H9 (cell line): ENCODE measurements at regions not wholly inside any gene's neighbourhood (a gene's known extent, or its start where the extent isn't known, plus 50 kb on each side); places are given as distances from the start of the nearest gene placed in this dataset.

Source experiments
- DNase-seq: peaks from one replicate; pipeline ENCODE4 v3.0.0-alpha.2; 2017
- H2AFZ ChIP-seq: one replicate; pipeline ENCODE4 v1.6.1; 2013; ENCODE audit warnings: mild to moderate bottlenecking, low read length, control low read depth, moderate library complexity
- H2AK5ac ChIP-seq: 2 replicates; pipeline ENCODE4 v1.6.1; 2013; ENCODE audit warnings: low read length, control low read depth, mixed read lengths; ENCODE audit not compliant: insufficient read length
- H2BK120ac ChIP-seq: one replicate; pipeline ENCODE4 v1.6.1; 2013; ENCODE audit warnings: low read depth, mild to moderate bottlenecking, low read length, control low read depth, inconsistent platforms; ENCODE audit not compliant: poor library complexity, severe bottlenecking
- H2BK12ac ChIP-seq: 2 replicates; pipeline ENCODE4 v1.6.1; 2013; ENCODE audit warnings: low read length, control low read depth, mixed read lengths, low read depth; ENCODE audit not compliant: insufficient read length
- H2BK15ac ChIP-seq: 2 replicates; pipeline ENCODE4 v1.6.1; 2013; ENCODE audit warnings: low read depth, low read length, control low read depth
- H2BK20ac ChIP-seq: one replicate; pipeline ENCODE4 v1.6.1; 2013; ENCODE audit warnings: low read depth, mild to moderate bottlenecking, low read length, control low read depth, inconsistent platforms; ENCODE audit not compliant: poor library complexity, severe bottlenecking
- H2BK5ac ChIP-seq: 2 replicates; pipeline ENCODE4 v1.6.1; 2013; ENCODE audit warnings: low read length, control low read depth, mixed read lengths; ENCODE audit not compliant: insufficient read length
- H3K14ac ChIP-seq: 2 replicates; pipeline ENCODE4 v1.6.1; 2013; ENCODE audit warnings: low read length, control low read depth; ENCODE audit not compliant: insufficient read depth
- H3K18ac ChIP-seq: 2 replicates; pipeline ENCODE4 v1.6.1; 2013; ENCODE audit warnings: low read depth, mild to moderate bottlenecking, mixed read lengths, low read length, control low read depth; ENCODE audit not compliant: insufficient read length
- H3K23ac ChIP-seq: 2 replicates; pipeline ENCODE4 v1.6.1; 2013; ENCODE audit warnings: low read length, control low read depth, mixed read lengths, low read depth; ENCODE audit not compliant: insufficient read length
- H3K23me2 ChIP-seq: 2 replicates; pipeline ENCODE4 v1.6.1; 2013; ENCODE audit warnings: low read depth, mild to moderate bottlenecking, mixed read lengths, low read length, control low read depth; ENCODE audit not compliant: insufficient read length, poor library complexity, severe bottlenecking
- H3K27ac ChIP-seq: 2 replicates; pipeline ENCODE4 v1.5.1; 2013; ENCODE audit warnings: low read length, control low read depth, mixed read lengths, low read depth; ENCODE audit not compliant: insufficient read length
- H3K27me3 ChIP-seq: 2 replicates; pipeline ENCODE4 v1.6.1; 2013; ENCODE audit warnings: low read length, control low read depth, inconsistent platforms; ENCODE audit not compliant: insufficient read depth
- H3K4ac ChIP-seq: 2 replicates; pipeline ENCODE4 v1.6.1; 2013; ENCODE audit warnings: low read depth, mild to moderate bottlenecking, control low read depth, inconsistent platforms, low read length, moderate library complexity
- H3K4me1 ChIP-seq: 2 replicates; pipeline ENCODE4 v1.6.1; 2013; ENCODE audit warnings: low read length, control low read depth, inconsistent platforms; ENCODE audit not compliant: insufficient read depth
- H3K4me2 ChIP-seq: 2 replicates; pipeline ENCODE4 v1.6.1; 2013; ENCODE audit warnings: low read length, control low read depth, mixed read lengths; ENCODE audit not compliant: insufficient read length, insufficient read depth
- H3K56ac ChIP-seq: 2 replicates; pipeline ENCODE4 v1.6.1; 2013; ENCODE audit warnings: low read depth, mild to moderate bottlenecking, mixed read lengths, low read length, control low read depth; ENCODE audit not compliant: insufficient read length
- H3K79me1 ChIP-seq: 2 replicates; pipeline ENCODE4 v1.6.1; 2013; ENCODE audit warnings: low read depth, mild to moderate bottlenecking, moderate library complexity, low read length, control low read depth, inconsistent platforms; ENCODE audit not compliant: insufficient read depth, poor library complexity, severe bottlenecking
- H3K79me2 ChIP-seq: 2 replicates; pipeline ENCODE4 v1.6.1; 2013; ENCODE audit warnings: low read length, control low read depth, inconsistent platforms; ENCODE audit not compliant: insufficient read depth
- H3K9ac ChIP-seq: 2 replicates; pipeline ENCODE4 v1.6.1; 2013; ENCODE audit warnings: low read length, control low read depth, mixed read lengths; ENCODE audit not compliant: insufficient read length; ENCODE audit errors: extremely low read depth
- H3K9me3 ChIP-seq: one replicate; pipeline ENCODE4 v1.6.1; 2013; ENCODE audit warnings: low read depth, low read length, inconsistent platforms; ENCODE audit not compliant: control insufficient read depth
- H3T11ph ChIP-seq: one replicate; pipeline ENCODE4 v1.6.1; 2013; ENCODE audit warnings: mild to moderate bottlenecking, low read length, control low read depth, inconsistent platforms
- H4K20me1 ChIP-seq: one replicate; pipeline ENCODE4 v1.6.1; 2013; ENCODE audit not compliant: control insufficient read depth, insufficient read length, insufficient read depth
- H4K5ac ChIP-seq: 2 replicates; pipeline ENCODE4 v1.6.1; 2013; ENCODE audit warnings: low read depth, mild to moderate bottlenecking, mixed read lengths, low read length, control low read depth; ENCODE audit not compliant: insufficient read length
- H4K8ac ChIP-seq: replicated peaks from 2 replicates; pipeline ENCODE4 v1.6.1; 2013; ENCODE audit warnings: low read length, control low read depth, mixed read lengths, low read depth; ENCODE audit not compliant: insufficient read length
- H4K91ac ChIP-seq: 2 replicates; pipeline ENCODE4 v1.6.1; 2013; ENCODE audit warnings: low read depth, mild to moderate bottlenecking, moderate library complexity, mixed read lengths, low read length, control low read depth; ENCODE audit not compliant: insufficient read length
- H3K27ac Mint-ChIP-seq, 3 experiments: 2 replicates in 2 of 3; 3 replicates in 1 of 3; pipeline ENCODE4 v1.8.0; 2020 to 2021; ENCODE audit warnings: mixed read lengths in 3 of 3, mild to moderate bottlenecking in 1 of 3, moderate library complexity in 1 of 3
- H3K27me3 Mint-ChIP-seq: 2 replicates; pipeline ENCODE4 v1.8.0; 2021; ENCODE audit warnings: low read depth, mild to moderate bottlenecking, moderate library complexity, mixed read lengths
- H3K36me3 Mint-ChIP-seq, 3 experiments: 2 replicates in 2 of 3; 3 replicates in 1 of 3; pipeline ENCODE4 v1.8.0; 2020 to 2021; ENCODE audit warnings: low read depth in 3 of 3, mixed read lengths in 3 of 3; ENCODE audit not compliant: insufficient read depth in 1 of 3
- H3K4me1 Mint-ChIP-seq, 2 experiments: 2 replicates each; pipeline ENCODE4 v1.8.0; 2020; ENCODE audit warnings: mixed read lengths in 2 of 2
- H3K4me3 Mint-ChIP-seq, 2 experiments: 2 replicates in 1 of 2; 3 replicates in 1 of 2; pipeline ENCODE4 v1.8.0; 2020 to 2021; ENCODE audit warnings: mild to moderate bottlenecking in 2 of 2, mixed read lengths in 2 of 2, moderate library complexity in 1 of 2
- H3K9me3 Mint-ChIP-seq, 2 experiments: 2 replicates in 1 of 2; 3 replicates in 1 of 2; pipeline ENCODE4 v1.8.0; 2020; ENCODE audit warnings: mild to moderate bottlenecking in 2 of 2, mixed read lengths in 2 of 2, moderate library complexity in 1 of 2
- WGBS: extraction: QIAGEN DNeasy Blood & Tissue Kit; methylation state at CpG from one replicate; pipeline ENCODE4 v1.1.7; 2013; ENCODE audit warnings: missing lambda C conversion rate, low lambda C conversion rate, mixed read lengths; ENCODE audit not compliant: insufficient read length; ENCODE audit errors: extremely low coverage; 5-methylcytosine and 5-hydroxymethylcytosine counted together
- TF ChIP-seq, protein P1 (sequence below): fragments of 200-600 bp; sonication (generic); conservative IDR thresholded peaks from 3 replicates; pipeline ENCODE4 v1.8.0; 2021; ENCODE audit warnings: antibody characterized with exemption, mild to moderate bottlenecking

DNA sequence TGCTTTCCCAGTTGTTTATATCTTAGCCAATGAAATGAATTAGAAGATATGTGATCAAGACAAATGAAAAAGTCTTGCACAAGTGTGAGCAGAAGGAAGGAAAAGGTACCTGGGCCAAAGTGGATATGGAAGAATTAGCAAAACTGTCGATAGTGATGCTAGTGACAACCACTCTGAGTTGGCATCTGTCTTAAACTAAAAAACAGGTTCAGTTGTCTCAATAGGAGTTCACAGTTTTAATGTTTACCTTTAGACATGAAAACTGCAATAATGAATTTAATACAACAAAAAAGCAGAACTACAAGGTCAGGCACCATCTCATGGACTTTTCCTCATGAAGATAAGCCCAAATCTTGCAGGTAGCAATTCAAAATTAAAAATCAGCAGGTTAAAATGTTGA, 688.5 kb downstream of the EFNB2 start:
- DNase-seq = no peak
- H4K5ac ChIP-seq = no peak overlapping the region
- TF ChIP-seq, protein P1, sequence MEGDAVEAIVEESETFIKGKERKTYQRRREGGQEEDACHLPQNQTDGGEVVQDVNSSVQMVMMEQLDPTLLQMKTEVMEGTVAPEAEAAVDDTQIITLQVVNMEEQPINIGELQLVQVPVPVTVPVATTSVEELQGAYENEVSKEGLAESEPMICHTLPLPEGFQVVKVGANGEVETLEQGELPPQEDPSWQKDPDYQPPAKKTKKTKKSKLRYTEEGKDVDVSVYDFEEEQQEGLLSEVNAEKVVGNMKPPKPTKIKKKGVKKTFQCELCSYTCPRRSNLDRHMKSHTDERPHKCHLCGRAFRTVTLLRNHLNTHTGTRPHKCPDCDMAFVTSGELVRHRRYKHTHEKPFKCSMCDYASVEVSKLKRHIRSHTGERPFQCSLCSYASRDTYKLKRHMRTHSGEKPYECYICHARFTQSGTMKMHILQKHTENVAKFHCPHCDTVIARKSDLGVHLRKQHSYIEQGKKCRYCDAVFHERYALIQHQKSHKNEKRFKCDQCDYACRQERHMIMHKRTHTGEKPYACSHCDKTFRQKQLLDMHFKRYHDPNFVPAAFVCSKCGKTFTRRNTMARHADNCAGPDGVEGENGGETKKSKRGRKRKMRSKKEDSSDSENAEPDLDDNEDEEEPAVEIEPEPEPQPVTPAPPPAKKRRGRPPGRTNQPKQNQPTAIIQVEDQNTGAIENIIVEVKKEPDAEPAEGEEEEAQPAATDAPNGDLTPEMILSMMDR = no peak
- H3K4me1 ChIP-seq = no peaks in the 10 kb centered on the region
- H3K79me2 ChIP-seq = no peaks in the 10 kb centered on the region
- H2AK5ac ChIP-seq = no peak overlapping the region
- no peak overlapping the region for H3K4ac ChIP-seq
- no peak overlapping the region for H3K23ac ChIP-seq
- H3K9ac ChIP-seq = no peak overlapping the region
- H2AFZ ChIP-seq = no peak overlapping the region
- no peaks in the 10 kb centered on the region for H3K36me3 Mint-ChIP-seq
- H2BK5ac ChIP-seq = no peak overlapping the region
- no peaks in the 10 kb centered on the region for H3K9me3 Mint-ChIP-seq
- no peaks in the 10 kb centered on the region for H4K20me1 ChIP-seq
- H2BK12ac ChIP-seq = no peak overlapping the region
- no peak overlapping the region for H2BK15ac ChIP-seq
- no peak overlapping the region for H3K18ac ChIP-seq
- no peak overlapping the region for H4K91ac ChIP-seq
- H3K23me2 ChIP-seq = no peaks in the 10 kb centered on the region
- no peak overlapping the region for H3K4me3 Mint-ChIP-seq
- H3T11ph ChIP-seq = no peak overlapping the region
- H3K79me1 ChIP-seq = no peaks in the 10 kb centered on the region
- H3K9me3 ChIP-seq = no peaks in the 10 kb centered on the region
- no peaks in the 10 kb centered on the region for H3K27me3 ChIP-seq
- no peak overlapping the region for H2BK20ac ChIP-seq
- H2BK120ac ChIP-seq = no peak overlapping the region
- H3K4me2 ChIP-seq = no peak overlapping the region
- H3K27ac Mint-ChIP-seq = no peak overlapping the region
- WGBS = no CpG with 5 or more reads among the region's 1 CpG
- no peak overlapping the region for H4K8ac ChIP-seq
- H3K4me1 Mint-ChIP-seq = no peaks in the 10 kb centered on the region
- no peaks in the 10 kb centered on the region; the same call in none of the 2 replicates for H3K27me3 Mint-ChIP-seq
- H3K56ac ChIP-seq = no peak overlapping the region
- H3K14ac ChIP-seq = no peak overlapping the region
- no peak overlapping the region for H3K27ac ChIP-seq
